OCI-LY3 (cell line): ENCODE measurements at regions not wholly inside any gene's neighbourhood (a gene's known extent, or its start where the extent isn't known, plus 50 kb on each side); places are given as distances from the start of the nearest gene placed in this dataset.

Experiments
- H2AFZ ChIP-seq: fragments of 200-600, 300-600 bp; shearing (Covaris generic); 2 replicates; pipeline ENCODE4 v1.6.0; 2014; ENCODE audit warnings: antibody characterized with exemption, low read depth, low read length
- H3K27ac ChIP-seq: fragments of 200-600, 300-600 bp; sonication (generic); 2 replicates; pipeline ENCODE4 v1.5.1; 2014; ENCODE audit warnings: mild to moderate bottlenecking, low read length, moderate library complexity, mixed read lengths
- H3K27me3 ChIP-seq: fragments of 200-600, 300-600 bp; sonication (generic); 2 replicates; pipeline ENCODE4 v1.6.1; 2014; ENCODE audit warnings: low read depth, low read length, mixed read lengths
- H3K36me3 ChIP-seq: fragments of 200-600, 300-600 bp; sonication (generic); replicated peaks from 2 replicates; pipeline ENCODE3; 2014; ENCODE audit warnings: low read depth, low read length, mixed read lengths
- H3K4me1 ChIP-seq: fragments of 300-600, 200-600 bp; sonication (generic); 2 replicates; pipeline ENCODE4 v1.6.1; 2014; ENCODE audit warnings: low read length, mixed read lengths
- H3K4me2 ChIP-seq: fragments of 200-600, 300-600 bp; sonication (generic); 2 replicates; pipeline ENCODE4 v1.6.1; 2014; ENCODE audit warnings: low read length, mixed read lengths
- H3K4me3 ChIP-seq: fragments of 300-600, 200-600 bp; sonication (generic); 2 replicates; pipeline ENCODE4 v1.5.1; 2014; ENCODE audit warnings: antibody characterized with exemption, mild to moderate bottlenecking, low read length, moderate library complexity
- H3K79me2 ChIP-seq: fragments of 300-600, 200-600 bp; shearing (Covaris generic); 2 replicates; pipeline ENCODE4 v1.6.1; 2014; ENCODE audit warnings: mild to moderate bottlenecking, low read length, mixed read lengths
- H3K9ac ChIP-seq: fragments of 300-600, 200-600 bp; shearing (Covaris generic); 2 replicates; pipeline ENCODE4 v1.6.0; 2014; ENCODE audit warnings: mild to moderate bottlenecking, low read length, moderate library complexity
- H3K9me3 ChIP-seq: fragments of 200-600, 300-600 bp; shearing (Covaris generic); 2 replicates; pipeline ENCODE4 v1.6.1; 2014; ENCODE audit warnings: low read length, mixed read lengths; ENCODE audit not compliant: insufficient read depth
- H4K20me1 ChIP-seq: fragments of 200-600, 300-600 bp; sonication (generic); 2 replicates; pipeline ENCODE4 v1.6.1; 2016; ENCODE audit warnings: low read length, mixed read lengths; ENCODE audit not compliant: insufficient read depth
- EZH2phosphoT487 ChIP-seq: fragments of 200-600 bp; shearing (Covaris generic); IDR thresholded peaks from 2 replicates; pipeline ENCODE4 v1.6.1; 2018; ENCODE audit warnings: antibody characterized with exemption, mixed run types, low read depth
- TF ChIP-seq, protein P1 (sequence below): fragments of 200-600, 300-600 bp; sonication (generic); IDR thresholded peaks from 2 replicates; pipeline ENCODE4 v1.5.1; 2014; ENCODE audit warnings: antibody characterized with exemption, low read length, low read depth

DNA sequence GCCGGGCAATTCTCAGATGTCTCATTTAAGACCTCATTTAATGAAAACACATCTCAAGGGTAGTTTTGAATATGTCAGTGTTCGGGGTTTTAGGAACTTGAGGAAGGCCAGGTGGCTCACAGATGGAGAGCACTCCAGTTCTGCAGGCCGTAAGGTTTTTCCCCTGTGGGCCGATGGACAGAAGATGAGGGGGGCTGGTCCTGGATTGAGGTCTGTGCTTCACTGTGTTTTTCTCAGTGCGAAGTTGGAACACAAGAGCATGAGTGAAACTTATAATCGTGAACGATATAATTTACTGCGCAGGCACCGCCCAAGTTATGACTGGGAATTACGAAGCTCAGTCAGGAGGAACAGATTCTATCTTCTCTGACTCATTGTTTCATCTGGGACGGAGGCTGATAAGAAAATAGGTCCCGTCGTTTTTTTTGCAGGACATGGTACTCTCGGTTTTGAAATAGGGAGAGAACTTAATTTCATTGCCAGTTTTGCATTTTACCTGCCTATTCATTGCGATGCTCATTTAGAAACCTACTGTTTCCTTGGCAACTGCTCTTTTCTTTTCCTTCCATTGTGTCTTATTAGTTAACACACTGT is 591.0 kb upstream of the PFKP start:
- no peaks in the 10 kb centered on the region for H4K20me1 ChIP-seq
- no peak for TF ChIP-seq EZH2phosphoT487
- TF ChIP-seq, protein P1, sequence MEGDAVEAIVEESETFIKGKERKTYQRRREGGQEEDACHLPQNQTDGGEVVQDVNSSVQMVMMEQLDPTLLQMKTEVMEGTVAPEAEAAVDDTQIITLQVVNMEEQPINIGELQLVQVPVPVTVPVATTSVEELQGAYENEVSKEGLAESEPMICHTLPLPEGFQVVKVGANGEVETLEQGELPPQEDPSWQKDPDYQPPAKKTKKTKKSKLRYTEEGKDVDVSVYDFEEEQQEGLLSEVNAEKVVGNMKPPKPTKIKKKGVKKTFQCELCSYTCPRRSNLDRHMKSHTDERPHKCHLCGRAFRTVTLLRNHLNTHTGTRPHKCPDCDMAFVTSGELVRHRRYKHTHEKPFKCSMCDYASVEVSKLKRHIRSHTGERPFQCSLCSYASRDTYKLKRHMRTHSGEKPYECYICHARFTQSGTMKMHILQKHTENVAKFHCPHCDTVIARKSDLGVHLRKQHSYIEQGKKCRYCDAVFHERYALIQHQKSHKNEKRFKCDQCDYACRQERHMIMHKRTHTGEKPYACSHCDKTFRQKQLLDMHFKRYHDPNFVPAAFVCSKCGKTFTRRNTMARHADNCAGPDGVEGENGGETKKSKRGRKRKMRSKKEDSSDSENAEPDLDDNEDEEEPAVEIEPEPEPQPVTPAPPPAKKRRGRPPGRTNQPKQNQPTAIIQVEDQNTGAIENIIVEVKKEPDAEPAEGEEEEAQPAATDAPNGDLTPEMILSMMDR, result no peak
- no peak overlapping the region for H3K27ac ChIP-seq
- no peak overlapping the region for H3K4me2 ChIP-seq
- H3K27me3 ChIP-seq, result no peaks in the 10 kb centered on the region
- no peak overlapping the region for H3K9ac ChIP-seq
- no peaks in the 10 kb centered on the region for H3K4me1 ChIP-seq
- no peak overlapping the region for H2AFZ ChIP-seq
- H3K36me3 ChIP-seq, result no peaks in the 10 kb centered on the region
- no peak overlapping the region for H3K4me3 ChIP-seq
- H3K9me3 ChIP-seq, result no peaks in the 10 kb centered on the region
- no peaks in the 10 kb centered on the region for H3K79me2 ChIP-seq

GRCh38 chr10:2475711-2476217 is 591.6 kb upstream of the PFKP start:
- H3K36me3 ChIP-seq, result no peaks in the 10 kb centered on the region
- H3K27me3 ChIP-seq, result no peaks in the 10 kb centered on the region
- TF ChIP-seq EZH2phosphoT487, result no peak
- TF ChIP-seq, protein P1, result no peak
- no peaks in the 10 kb centered on the region for H3K9me3 ChIP-seq
- H4K20me1 ChIP-seq, result no peaks in the 10 kb centered on the region
- no peak overlapping the region for H3K4me3 ChIP-seq
- H3K9ac ChIP-seq, result no peak overlapping the region
- H3K27ac ChIP-seq, result no peak overlapping the region
- no peak overlapping the region for H3K4me2 ChIP-seq
- H2AFZ ChIP-seq, result no peak overlapping the region
- no peaks in the 10 kb centered on the region for H3K4me1 ChIP-seq
- no peaks in the 10 kb centered on the region for H3K79me2 ChIP-seq

DNA sequence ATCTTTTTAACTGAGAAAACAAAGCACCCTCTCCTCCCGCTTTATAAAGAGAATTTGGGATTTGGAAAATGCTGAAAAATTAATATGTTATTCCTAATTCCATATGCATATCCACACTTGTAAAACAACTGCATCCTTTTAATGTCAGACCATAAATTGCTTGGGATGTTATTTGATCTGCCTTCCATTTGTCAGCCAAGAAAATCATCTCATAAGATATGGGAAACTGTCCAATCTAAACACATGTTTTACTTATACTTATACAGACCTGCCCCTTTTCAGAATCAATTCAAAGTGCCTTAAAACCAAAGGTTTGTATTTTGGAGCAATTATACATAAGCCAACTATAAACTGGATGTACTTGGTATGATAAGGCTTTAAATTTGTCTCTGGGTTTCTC is 595.5 kb upstream of the PFKP start:
- H4K20me1 ChIP-seq, result no peaks in the 10 kb centered on the region
- no peaks in the 10 kb centered on the region for H3K36me3 ChIP-seq
- no peak overlapping the region for H3K27ac ChIP-seq
- no peak overlapping the region for H3K4me2 ChIP-seq
- no peaks in the 10 kb centered on the region for H3K79me2 ChIP-seq
- no peaks in the 10 kb centered on the region for H3K9me3 ChIP-seq
- no peak overlapping the region for H2AFZ ChIP-seq
- H3K27me3 ChIP-seq, result no peaks in the 10 kb centered on the region
- no peak overlapping the region for H3K9ac ChIP-seq
- no peaks in the 10 kb centered on the region for H3K4me1 ChIP-seq
- H3K4me3 ChIP-seq, result no peak overlapping the region
- TF ChIP-seq, protein P1, result no peak
- no peak for TF ChIP-seq EZH2phosphoT487

DNA sequence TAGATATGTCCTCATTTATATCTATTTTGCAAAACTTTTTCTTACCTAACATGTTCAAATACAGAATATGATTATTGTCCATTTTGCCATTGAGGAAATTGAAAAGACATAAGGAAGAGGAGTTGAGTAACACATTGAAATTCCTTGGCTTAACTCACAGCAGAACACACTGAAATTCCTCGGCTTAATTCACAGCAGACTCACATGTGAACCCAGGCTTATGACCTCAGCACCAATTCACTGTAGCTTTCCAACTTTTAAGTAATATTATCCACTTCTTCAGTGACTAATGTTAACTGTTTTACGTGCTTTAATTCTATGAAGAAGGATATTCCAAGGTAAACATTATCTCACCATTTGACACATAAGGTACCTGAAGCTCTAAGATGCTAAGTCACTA is 597.5 kb upstream of the PFKP start:
- H3K4me3 ChIP-seq, result no peak overlapping the region
- no peak overlapping the region for H3K4me2 ChIP-seq
- no peaks in the 10 kb centered on the region for H3K4me1 ChIP-seq
- no peak overlapping the region for H3K27ac ChIP-seq
- no peaks in the 10 kb centered on the region for H4K20me1 ChIP-seq
- H3K9ac ChIP-seq, result no peak overlapping the region
- H3K36me3 ChIP-seq, result no peaks in the 10 kb centered on the region
- H3K79me2 ChIP-seq, result no peaks in the 10 kb centered on the region
- H3K9me3 ChIP-seq, result no peaks in the 10 kb centered on the region
- no peak overlapping the region for H2AFZ ChIP-seq
- H3K27me3 ChIP-seq, result no peaks in the 10 kb centered on the region
- TF ChIP-seq, protein P1, result no peak
- TF ChIP-seq EZH2phosphoT487, result no peak
